PC-9 (cell line): ENCODE measurements at regions not wholly inside any gene's neighbourhood (a gene's known extent, or its start where the extent isn't known, plus 50 kb on each side); places are given as distances from the start of the nearest gene placed in this dataset.

Source experiments
- BruUV-seq: library from RNA; stranded (reverse); fragments of 400-500 nt; replicated peaks from 2 replicates; lab custom pipeline; 2021; lab: Mats Ljungman, UMichigan
- CTCF ChIA-PET: fragments of 300-600 bp; sonication (Branson Sonifier 250); formaldehyde crosslinking; loops from one replicate; lab custom pipeline; 2022; ENCODE audit warnings: antibody characterized with exemption; lab: Charles Lee
- POLR2A ChIA-PET: fragments of 300-600 bp; sonication (Branson Sonifier 250); formaldehyde crosslinking; loops from one replicate; lab custom pipeline; 2022; ENCODE audit warnings: antibody characterized with exemption; ENCODE audit not compliant: unreplicated experiment; lab: Charles Lee
- DNase-seq, 2 experiments: peaks; one replicate each; pipeline versions ENCODE4 v3.0.0 to v3.0.0-alpha.2; 2015 to 2022; ENCODE audit warnings: mixed read lengths in 1 of 2
- H2AFZ ChIP-seq: fragments of 200-600 bp; sonication (generic); 2 replicates; pipeline ENCODE4 v1.8.1; 2017; ENCODE audit warnings: antibody characterized with exemption
- H3F3A ChIP-seq: fragments of 200-600 bp; sonication (generic); 2 replicates; pipeline ENCODE4 v1.8.1; 2017; ENCODE audit warnings: antibody characterized with exemption, mild to moderate bottlenecking, low read depth; ENCODE audit not compliant: insufficient read depth
- H3K27ac ChIP-seq: fragments of 200-600 bp; sonication (generic); 2 replicates; pipeline ENCODE4 v1.6.1; 2016; ENCODE audit warnings: mixed run types
- H3K27me3 ChIP-seq: fragments of 200-600 bp; sonication (generic); 2 replicates; pipeline ENCODE4 v1.6.1; 2016; ENCODE audit warnings: low read depth, mixed run types; ENCODE audit not compliant: insufficient read depth
- H3K36me3 ChIP-seq: fragments of 200-600 bp; sonication (generic); 2 replicates; pipeline ENCODE4 v1.6.1; 2016; ENCODE audit warnings: low read depth, mixed run types
- H3K4me1 ChIP-seq: fragments of 200-600 bp; sonication (generic); replicated peaks from 2 replicates; pipeline ENCODE4 v1.6.1; 2016; ENCODE audit warnings: mixed run types; ENCODE audit not compliant: insufficient read depth
- H3K4me2 ChIP-seq: fragments of 200-600 bp; sonication (generic); 2 replicates; pipeline ENCODE4 v1.6.1; 2017; ENCODE audit warnings: mixed run types
- H3K4me3 ChIP-seq: fragments of 200-600 bp; sonication (generic); 2 replicates; pipeline ENCODE4 v1.6.1; 2016; ENCODE audit warnings: mixed run types
- H3K79me2 ChIP-seq: fragments of 200-600 bp; sonication (generic); 2 replicates; pipeline ENCODE4 v1.6.1; 2017; ENCODE audit warnings: low read depth, mixed run types
- H3K9me2 ChIP-seq: fragments of 200-600 bp; sonication (generic); 2 replicates; pipeline ENCODE4 v1.8.1; 2017; ENCODE audit warnings: mild to moderate bottlenecking; ENCODE audit not compliant: insufficient read depth
- H3K9me3 ChIP-seq: fragments of 200-600 bp; sonication (generic); 2 replicates; pipeline ENCODE4 v1.8.1; 2016; ENCODE audit warnings: low read depth; ENCODE audit not compliant: insufficient read depth
- H4K20me1 ChIP-seq: fragments of 200-600 bp; sonication (generic); 2 replicates; pipeline ENCODE4 v1.8.1; 2017; ENCODE audit not compliant: insufficient read depth
- CTCF ChIP-seq: fragments of 200-600 bp; sonication (generic); conservative IDR thresholded peaks from 2 replicates; pipeline ENCODE4 v1.6.1; 2017; ENCODE audit warnings: mixed run types, antibody characterized with exemption, mild to moderate bottlenecking, moderate library complexity
- EZH2 ChIP-seq: fragments of 200-600 bp; sonication (generic); IDR thresholded peaks from 2 replicates; pipeline ENCODE4 v1.8.0; 2017; ENCODE audit warnings: antibody characterized with exemption, low read depth
- intact Hi-C: fragments of 100-400 bp; cut with micrococcal nuclease; formaldehyde crosslinking; loops from one replicate; pipeline ENCODE4 v1.10.0; 2022; ENCODE audit not compliant: unreplicated experiment

GRCh38 chr2:240347949-240348500, 87.4 kb upstream of the GPC1 start:
- Histone ChIP-seq H3K27me3 (peaks cover 33% of the 10 kb centered on the region; the same call in 1 of the 2 replicates), H3K9me3 (peaks cover 8% of the 10 kb centered on the region; the same call in 1 of the 2 replicates), H3K4me3 (no peak overlapping the region), H3K4me2 (peak overlapping the region; percentile 21; the same call in 1 of the 2 replicates), H3K4me1 (no peaks in the 10 kb centered on the region), H4K20me1 (no peaks in the 10 kb centered on the region), H3K9me2 (no peaks in the 10 kb centered on the region), H3K36me3 (no peaks in the 10 kb centered on the region), H2AFZ (no peak overlapping the region), H3K27ac (no peak overlapping the region), H3K79me2 (no peaks in the 10 kb centered on the region), H3F3A (no peaks in the 10 kb centered on the region)
- DNase-seq: no peak
- intact Hi-C loops: no loop called here
- CTCF ChIA-PET: no interaction called here
- BruUV-seq: no TSS peak
- TF ChIP-seq CTCF: no peak
- TF ChIP-seq EZH2: no peak
- POLR2A ChIA-PET: no interaction called here

- Histone ChIP-seq H3K9me2 (no peaks in the 10 kb centered on the region), H3K4me1 (no peaks in the 10 kb centered on the region), H3K4me2 (peak overlapping the region; percentile 21; the same call in 1 of the 2 replicates), H3K79me2 (no peaks in the 10 kb centered on the region), H3K9me3 (peaks cover 8% of the 10 kb centered on the region; the same call in 1 of the 2 replicates), H3K27ac (no peak overlapping the region), H3F3A (no peaks in the 10 kb centered on the region), H4K20me1 (no peaks in the 10 kb centered on the region), H2AFZ (no peak overlapping the region), H3K4me3 (no peak overlapping the region), H3K27me3 (peaks cover 33% of the 10 kb centered on the region; the same call in 1 of the 2 replicates), H3K36me3 (no peaks in the 10 kb centered on the region)
- CTCF ChIA-PET: no interaction called here
- intact Hi-C loops: no loop called here
- POLR2A ChIA-PET: no interaction called here
- TF ChIP-seq EZH2: no peak
- no peak for TF ChIP-seq CTCF
- no TSS peak for BruUV-seq
- DNase-seq: peak in 1 of 2 experiments; percentile 53
These were observed 86.9 kb upstream of the GPC1 start for GRCh38 chr2:240348522-240348921.

GRCh38 chr2:240349133-240350005, 86.1 kb upstream of the GPC1 start:
- intact Hi-C loops: no loop called here
- Histone ChIP-seq H3K4me2 (no peak overlapping the region), H3K79me2 (no peaks in the 10 kb centered on the region), H3K4me3 (no peak overlapping the region), H3K4me1 (no peaks in the 10 kb centered on the region), H4K20me1 (no peaks in the 10 kb centered on the region), H3K9me3 (peaks cover 8% of the 10 kb centered on the region; the same call in 1 of the 2 replicates), H3F3A (no peaks in the 10 kb centered on the region), H3K27me3 (peaks cover 33% of the 10 kb centered on the region; the same call in 1 of the 2 replicates), H2AFZ (no peak overlapping the region), H3K36me3 (no peaks in the 10 kb centered on the region), H3K9me2 (no peaks in the 10 kb centered on the region), H3K27ac (no peak overlapping the region)
- no TSS peak for BruUV-seq
- ChIA-PET CTCF (no interaction called here), POLR2A (no interaction called here)
- no peak for DNase-seq
- TF ChIP-seq EZH2: no peak
- TF ChIP-seq CTCF: no peak
